ENCODE measurements at regions not wholly inside any gene's neighbourhood (a gene's known extent, or its start where the extent isn't known, plus 50 kb on each side); places are given as distances from the start of the nearest gene placed in this dataset.

DNA sequence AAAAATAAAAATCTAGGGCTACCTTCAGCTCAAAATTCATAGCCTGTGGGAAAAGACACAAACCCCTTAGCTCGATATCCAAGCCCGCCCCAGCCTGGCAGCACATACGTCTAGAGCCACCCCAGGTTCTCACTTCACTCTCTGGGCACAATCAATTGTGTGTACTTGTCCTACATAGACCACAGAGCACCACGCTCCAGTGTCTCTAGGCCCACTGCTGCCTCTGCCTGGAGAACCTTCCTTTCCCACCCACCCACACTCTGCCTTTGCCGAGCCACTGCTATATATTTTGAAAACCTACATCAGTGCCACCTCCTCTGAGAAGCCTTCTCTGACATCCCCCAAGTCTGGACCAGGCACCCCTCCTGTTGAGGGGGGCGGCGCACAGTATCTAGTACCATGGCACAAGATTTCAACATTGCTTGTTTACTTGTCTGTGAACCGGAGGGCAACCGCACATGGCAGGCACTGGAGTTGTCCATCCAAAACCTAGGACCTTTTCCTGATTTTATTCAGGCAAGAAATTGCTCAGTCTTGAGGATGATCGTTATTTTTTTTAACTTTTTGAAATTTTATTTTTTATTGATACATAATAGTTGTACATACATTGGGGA, 141.5 kb downstream of the UNC5CL start:
- no peak for TF ChIP-seq GATA2 (IDR thresholded peaks at IDR 0.05; ENCODE audit: low read depth, low read length)
- no peak for TF ChIP-seq GATA3 (IDR thresholded peaks at IDR 0.05; ENCODE audit: low read depth, low read length)

Measured in SH-SY5Y (cell line).